RPMI7951 (cell line): ENCODE measurements at regions not wholly inside any gene's neighbourhood (a gene's known extent, or its start where the extent isn't known, plus 50 kb on each side); places are given as distances from the start of the nearest gene placed in this dataset.
A peak's percentile ranks its signal among the peaks of the same experiment; 100 is the strongest.

ENCODE experiments used
- DNase-seq: peaks from one replicate; pipeline ENCODE4 v3.0.0-alpha.2; 2012; ENCODE audit warnings: low read depth

- peak; percentile 97 for DNase-seq
Observed at GRCh38 chr3:160169139-160169976, 55.9 kb upstream of the C3orf80 start.

GRCh38 chr3:160170409-160171370, 54.5 kb upstream of the C3orf80 start:
- no peak for DNase-seq

- DNase-seq = no peak
Observed at GRCh38 chr3:160171813-160172212, 53.4 kb upstream of the C3orf80 start.

- no peak for DNase-seq
Observed at GRCh38 chr3:160174621-160175020, 50.6 kb upstream of the C3orf80 start.
